SK-N-DZ (cell line): ENCODE measurements at regions not wholly inside any gene's neighbourhood (a gene's known extent, or its start where the extent isn't known, plus 50 kb on each side); places are given as distances from the start of the nearest gene placed in this dataset.

Experiments used
- DNase-seq: peaks from one replicate; pipeline ENCODE4 v3.0.0-alpha.2; 2015; ENCODE audit warnings: low spot score

DNA sequence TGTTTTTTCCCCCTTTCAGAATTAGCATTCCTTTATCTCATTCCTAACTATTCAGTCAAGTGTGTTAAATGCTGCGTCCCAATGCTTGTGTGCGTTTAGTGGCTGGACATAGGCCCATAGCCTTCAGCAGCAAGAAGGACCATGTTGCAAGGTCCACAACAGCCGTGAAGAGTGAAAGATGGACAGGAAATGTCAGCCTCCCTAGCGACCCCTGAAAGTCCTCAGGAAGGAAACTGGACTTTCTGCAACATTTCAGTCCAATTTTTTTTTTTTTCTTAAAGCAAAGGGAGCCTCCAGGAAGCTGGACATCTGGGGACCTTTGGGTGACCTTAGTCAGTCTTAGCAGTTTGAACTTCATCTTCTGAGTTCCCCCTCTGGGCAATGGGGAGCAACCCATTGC lies 550.7 kb upstream of the MGMT start:
- DNase-seq = no peak

DNA sequence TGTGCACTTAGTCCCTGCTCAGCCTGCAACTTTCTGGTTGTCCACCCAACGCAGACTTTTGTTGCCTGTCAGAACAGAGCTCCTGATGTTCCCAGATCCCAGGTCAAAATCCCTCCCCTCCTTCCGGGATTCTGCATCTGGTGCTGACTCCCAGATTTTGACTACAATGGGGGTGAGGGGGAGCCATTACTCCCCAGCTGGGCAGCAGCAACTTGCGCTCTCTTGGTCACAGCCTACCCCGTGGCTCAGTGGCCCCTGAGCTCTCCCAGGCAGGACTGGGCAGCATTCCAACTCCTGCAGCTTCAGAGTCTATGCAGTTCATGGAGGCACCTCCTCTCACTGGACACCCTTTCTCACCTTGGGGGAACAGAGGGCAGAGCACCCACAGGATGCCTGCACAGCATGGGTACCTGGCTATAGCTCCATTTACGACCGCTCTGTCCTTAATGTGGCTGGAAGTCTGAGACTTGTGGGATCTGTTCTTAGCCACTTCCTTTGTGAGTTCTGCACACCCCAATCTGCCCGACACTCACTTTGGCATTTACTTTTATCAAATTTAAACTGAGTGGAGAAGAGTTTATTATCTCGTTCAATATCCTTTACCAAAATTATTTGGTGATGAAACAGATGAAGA lies 545.5 kb upstream of the MGMT start:
- no peak for DNase-seq

DNA sequence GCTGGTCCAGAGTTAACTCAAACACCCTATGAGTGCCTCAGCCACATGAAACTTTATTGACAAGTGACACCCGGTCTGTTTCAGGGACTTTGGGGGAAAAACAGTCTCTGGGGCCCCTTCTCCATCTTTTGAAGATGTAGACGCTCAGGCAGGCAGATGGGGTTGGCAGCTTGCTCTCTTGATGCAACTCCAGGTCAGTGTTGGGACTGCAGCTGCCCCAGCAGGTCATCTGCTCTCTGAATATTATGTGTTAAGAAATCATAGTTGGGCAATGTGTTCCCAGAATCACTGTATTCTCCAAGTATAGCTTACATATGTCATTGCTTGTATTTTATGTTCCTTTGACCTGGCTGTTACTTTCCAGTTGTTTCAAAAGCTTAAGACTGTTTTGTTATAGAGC lies 544.9 kb upstream of the MGMT start:
- DNase-seq = no peak

DNA sequence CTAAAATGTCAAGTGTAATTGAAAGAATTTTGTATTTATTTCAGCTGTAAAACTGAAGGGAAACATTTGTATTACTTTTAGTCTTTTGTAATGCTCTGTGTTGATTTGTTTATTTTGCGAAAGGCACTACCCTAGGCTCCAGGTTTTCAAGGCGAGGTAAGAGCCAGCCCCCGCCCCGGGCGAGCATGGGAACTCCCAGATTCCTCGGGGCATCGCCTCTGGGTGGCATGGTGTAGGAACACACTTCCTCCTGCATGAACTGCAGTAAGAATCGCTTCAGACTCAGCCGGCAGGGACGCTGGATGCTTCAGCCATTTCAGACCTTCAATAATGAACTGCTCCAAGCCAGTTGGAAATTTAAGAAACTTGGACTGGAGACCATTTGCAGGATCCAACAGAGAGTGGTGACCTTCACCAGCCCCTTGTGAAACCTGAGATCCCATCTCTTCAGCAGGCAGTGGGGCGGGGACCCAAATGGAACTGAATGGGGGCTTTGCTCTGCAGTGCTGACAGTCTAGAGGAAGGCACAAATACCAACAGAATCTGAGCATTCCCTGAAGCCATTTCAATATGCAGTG lies 544.3 kb upstream of the MGMT start:
- no peak for DNase-seq

DNA sequence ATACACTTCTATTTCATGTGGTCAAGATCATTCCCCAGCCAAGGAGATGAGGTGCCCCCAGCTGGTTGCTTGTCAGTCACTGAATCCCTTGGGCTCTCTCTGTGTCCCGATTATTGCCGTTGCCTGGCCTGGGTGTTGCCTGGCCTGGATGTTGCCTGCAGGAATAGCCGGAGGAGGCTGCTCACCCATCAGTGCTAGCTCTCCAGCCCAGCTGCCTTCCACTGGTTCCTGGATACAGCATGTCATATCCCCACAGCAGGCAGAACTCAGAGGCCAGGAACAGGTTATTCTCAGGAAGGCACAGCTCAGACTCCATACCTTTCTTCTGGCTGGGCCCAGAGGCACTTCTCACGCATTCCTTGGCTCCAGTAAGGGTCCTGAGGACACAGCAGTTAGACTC lies 542.1 kb upstream of the MGMT start:
- no peak for DNase-seq

DNA sequence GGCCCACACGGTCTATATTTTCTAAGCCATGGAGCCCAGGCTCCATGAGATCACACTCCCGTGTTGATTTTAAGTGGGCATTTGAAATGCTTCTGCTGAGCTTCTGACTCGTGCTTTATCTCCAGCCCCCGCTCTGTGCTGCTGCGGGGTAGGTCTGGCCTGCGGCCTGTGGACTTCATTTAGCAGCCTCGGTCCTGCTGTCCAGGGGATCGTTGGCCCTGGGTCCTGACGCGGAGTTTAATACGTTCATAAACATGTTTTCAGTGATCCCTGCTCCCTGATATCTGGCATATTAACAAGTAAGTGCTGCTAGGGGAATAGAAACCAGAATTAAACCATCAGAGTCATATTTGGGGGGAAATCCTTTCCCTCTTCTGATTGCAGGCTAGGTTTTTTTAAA lies 540.3 kb upstream of the MGMT start:
- no peak for DNase-seq

DNA sequence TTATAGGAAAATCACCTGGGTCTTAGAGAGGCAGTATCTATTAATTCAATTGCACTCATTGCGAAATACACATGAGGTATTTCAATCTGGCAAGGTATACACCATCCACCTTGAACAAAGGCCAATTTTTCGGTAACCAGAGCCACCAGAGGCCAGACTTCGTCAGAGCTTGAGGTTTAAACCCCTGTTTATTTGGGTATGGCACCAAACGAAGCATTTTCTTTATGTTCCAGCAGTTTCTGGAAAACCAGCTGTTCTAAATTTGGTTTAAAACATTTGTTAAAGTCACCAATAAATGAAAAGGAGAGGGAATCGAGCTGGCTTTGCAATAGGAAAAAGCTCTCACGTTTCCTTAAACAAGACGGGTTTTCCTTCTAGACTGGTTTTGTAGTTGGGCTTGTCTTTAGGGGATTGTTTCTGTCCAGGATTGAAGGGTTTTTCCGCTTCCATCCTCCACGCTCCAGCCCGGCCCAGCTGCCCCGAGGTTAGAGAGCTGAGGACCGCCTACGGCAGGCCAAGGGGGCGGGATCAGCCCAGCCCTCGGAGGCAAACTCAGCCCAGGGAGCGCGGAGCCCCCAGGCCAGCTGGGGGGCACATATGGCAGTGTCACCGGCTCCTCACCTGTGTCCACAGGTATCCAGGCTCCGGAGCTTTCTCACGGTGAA lies 539.4 kb upstream of the MGMT start:
- DNase-seq = no peak

DNA sequence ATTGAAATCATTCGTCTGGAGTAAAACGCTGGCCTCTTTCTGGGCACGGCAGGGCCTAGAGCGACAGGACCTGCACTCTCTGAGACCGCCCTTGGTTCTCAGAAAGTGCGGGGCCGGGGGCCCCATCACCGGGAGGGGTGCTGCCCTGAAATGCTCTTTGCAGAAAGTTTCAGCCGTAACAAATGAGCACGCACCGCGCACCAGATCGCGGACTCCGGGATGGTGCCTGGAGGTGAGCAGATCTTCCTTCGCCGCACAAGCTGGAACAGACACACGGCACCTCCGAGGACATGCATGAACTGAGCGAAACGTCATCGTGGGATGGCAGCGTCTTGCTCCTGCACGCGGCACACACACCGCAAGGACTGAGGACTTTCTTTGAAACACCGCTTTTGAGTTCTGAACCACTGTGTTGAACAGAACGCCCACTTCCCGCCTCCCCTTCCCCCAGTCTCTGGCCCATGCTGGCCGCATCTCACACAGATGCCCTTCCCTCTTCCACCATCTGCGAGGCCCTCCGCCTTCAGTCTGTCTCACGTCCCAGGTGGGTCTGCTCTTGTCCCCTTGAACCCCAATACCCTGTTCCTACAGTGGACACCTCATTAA lies 538.7 kb upstream of the MGMT start:
- DNase-seq = no peak

DNA sequence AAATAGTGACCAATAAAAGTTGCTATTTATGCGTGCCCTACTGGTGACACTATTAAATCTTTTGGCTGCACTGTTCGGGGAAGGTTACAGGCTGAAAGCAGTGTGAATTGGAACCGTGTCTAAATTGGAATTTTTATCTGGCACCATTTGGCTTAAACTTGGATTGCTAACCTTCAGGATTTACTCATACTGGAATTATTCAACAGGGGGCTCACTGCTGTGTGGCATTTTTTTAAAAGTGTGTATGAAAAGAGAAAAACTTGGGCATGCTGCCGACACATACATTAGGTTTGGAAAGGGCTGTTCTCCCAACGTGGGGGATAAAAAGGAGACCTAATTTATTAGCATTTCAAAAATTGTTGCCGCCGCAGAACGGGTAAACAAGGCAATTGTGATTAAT lies 537.9 kb upstream of the MGMT start:
- no peak for DNase-seq

DNA sequence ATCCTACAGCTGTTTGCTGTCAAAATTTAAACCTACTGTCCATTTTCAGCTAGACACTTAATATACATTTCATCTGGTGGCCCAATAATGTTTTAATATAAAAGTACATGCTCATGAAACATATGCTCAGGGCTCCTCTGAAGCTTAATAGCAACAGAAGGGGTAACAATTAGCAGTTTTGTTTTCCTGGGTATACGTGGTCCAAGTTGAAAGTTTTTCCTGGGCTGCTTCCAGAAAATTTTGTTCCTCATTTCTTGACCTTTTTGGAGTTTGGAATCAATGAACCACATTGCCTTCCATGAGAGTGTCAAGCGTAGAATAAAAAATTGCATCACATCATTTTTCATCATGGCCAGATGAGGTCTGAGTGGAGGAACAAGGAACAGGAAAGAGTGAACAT lies 537.3 kb upstream of the MGMT start:
- no peak for DNase-seq

DNA sequence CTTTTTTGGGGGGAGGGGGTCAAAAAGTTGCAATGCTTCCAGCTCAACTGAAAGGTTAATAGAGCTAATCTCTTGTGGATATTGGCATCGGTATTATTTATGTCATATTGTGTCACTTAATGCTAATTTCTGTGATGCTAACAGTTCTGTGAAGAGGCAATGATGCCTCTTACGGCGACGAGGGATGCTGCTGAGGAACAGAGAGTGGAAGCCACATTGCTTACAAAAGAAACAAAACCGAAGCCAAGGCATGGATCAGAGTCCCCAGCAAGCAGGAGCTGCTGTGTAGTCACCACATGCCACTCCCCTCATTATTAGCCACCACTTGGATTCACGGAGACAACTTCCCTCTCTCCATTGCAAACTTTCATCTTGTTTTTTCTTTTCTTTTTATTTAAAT lies 536.5 kb upstream of the MGMT start:
- no peak for DNase-seq

DNA sequence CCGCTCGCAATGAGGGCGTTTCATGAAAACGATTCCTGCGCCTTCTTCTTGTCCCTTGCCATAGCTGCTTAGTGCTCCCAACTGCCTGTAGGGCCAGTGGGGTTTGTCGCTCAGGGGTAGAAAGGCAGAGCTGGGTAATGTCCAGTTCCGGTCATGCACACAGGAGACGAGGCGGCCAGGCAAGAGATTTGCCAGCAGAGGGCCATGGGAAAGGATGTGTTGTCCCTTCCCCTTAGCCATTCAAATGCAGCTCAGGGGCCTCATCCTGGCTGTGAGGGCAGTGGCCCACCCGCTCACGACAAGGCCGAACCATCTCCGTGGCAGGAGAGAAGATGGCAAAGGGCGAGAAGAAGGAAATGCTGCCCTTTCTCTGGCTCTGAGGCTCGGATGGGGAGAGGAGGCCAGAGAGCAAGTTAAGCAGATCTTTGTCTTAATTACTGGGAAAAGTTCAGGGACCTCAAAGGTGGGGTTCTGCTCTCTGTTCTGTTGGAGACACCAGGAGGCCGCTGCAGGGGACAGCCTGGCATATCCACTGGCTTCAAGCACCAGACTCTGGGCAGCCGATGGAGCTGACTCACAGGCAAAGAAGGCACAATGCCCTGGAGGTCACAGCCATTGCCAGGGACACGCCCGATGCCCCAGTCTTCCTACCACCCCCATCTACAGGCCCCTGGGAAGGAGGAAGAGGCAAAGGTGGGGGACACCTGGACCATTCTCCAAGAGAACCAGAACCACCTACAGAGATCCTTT lies 534.8 kb upstream of the MGMT start:
- DNase-seq = no peak

DNA sequence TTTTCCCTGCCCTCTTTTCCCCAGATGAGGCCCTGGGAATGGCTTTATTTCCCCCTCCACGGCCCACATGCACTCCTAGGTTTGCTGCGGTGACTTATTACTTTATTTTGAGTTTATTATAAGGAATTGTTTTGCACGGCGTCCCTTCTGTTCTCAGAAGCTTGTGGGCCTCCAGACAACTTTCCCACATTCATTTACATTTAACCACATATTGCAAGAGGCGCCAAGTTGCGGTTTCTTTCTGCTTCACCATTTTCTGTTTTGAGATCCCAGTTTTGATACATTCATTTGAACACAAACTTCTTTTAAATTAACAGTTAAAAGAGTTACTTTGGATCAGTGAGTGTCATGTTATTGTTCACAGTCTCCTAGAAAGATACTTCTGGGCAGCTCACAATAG lies 532.5 kb upstream of the MGMT start:
- DNase-seq = no peak

DNA sequence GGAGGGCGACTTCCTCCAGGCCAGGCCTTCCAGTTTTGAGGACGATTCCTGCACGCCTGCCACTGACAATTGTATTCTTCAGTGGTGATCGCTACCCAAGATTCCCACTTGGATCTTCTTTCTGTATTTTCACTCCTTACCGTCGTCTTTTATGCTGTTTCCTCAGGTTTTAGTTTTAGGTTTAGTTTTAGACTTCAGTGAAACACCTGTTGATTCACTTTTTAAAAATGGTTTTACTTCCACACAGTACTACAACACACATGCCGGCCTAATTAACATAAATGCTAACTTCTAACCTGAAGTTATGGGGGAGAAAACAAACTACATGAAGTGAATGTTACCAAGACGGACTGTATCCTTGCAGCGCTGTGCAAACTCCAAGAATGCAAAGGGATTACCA lies 530.6 kb upstream of the MGMT start:
- DNase-seq = no peak

DNA sequence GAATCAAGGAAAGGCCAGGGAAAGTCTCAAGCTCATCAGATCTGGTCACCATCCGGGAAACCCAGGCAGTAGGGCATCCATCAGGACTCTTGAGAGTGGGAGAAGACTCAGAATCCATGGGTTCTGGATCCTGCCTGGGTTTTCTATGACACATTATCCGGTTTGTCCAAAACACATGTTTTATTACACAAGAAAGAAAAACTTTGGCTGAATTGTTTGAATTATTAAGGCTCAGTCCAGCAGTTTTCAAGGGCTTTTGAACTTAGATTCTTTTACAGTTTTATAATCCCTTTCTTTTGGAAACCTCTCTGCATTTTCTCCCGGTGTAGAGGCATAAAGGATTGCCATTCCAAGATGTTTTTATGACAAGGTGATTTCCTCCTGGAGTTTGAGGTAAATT lies 528.5 kb upstream of the MGMT start:
- no peak for DNase-seq

DNA sequence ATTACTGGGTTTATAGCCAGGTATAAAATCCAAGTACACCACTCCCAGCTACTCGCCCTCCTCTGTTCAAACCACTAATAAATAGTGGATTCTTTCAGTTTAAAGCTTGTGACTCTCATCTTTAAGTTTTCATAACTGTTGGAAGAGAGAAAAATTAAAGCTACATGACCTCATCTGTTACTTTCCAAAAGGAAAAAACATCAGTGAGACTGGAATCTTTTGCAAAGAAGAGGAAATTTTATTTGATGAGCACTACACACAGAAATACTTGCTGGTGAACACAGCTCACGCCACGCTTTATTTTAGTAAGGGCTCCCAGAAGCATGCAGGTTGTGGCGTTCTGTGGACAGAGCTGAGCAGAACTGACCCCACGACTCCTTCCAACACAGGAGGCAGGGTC lies 527.0 kb upstream of the MGMT start:
- DNase-seq = no peak

DNA sequence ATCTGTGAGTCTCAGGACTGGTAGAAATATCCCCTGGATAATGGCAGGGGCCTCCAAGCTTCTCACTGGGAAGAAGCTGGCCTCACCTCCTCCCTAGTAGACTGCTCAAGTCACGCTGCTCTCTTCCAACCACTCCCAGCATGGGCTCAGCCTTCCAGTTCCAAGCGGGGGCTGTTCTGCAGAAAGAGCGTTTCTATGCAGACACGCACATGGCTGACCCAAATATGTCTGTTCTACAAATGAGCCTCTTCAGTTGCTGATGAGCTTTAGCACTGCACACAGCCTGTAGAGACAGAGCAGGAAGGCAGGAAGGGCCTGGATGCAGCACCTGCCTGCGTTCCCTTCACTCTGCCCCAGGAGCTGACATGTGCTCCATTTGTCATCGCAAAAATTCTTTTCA lies 523.9 kb upstream of the MGMT start:
- no peak for DNase-seq

DNA sequence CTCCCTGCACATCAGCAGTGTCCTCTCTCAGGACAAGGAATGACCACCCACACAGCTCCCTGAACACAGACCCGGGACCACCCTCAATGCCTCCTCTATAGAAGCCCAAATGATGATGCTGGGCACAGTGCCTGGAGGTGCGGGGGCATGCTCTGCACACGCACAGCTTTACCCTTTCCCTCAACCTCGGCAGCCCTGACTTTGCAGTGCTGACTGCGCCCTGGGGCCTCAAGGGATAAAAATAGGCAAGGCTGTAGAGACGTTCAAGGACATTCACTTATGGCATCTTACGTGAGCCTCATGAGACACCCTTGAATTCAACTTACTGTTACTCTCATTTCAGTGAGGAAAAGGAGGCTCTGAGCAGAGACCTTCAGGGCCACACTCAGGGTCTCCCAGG lies 521.6 kb upstream of the MGMT start:
- no peak for DNase-seq

DNA sequence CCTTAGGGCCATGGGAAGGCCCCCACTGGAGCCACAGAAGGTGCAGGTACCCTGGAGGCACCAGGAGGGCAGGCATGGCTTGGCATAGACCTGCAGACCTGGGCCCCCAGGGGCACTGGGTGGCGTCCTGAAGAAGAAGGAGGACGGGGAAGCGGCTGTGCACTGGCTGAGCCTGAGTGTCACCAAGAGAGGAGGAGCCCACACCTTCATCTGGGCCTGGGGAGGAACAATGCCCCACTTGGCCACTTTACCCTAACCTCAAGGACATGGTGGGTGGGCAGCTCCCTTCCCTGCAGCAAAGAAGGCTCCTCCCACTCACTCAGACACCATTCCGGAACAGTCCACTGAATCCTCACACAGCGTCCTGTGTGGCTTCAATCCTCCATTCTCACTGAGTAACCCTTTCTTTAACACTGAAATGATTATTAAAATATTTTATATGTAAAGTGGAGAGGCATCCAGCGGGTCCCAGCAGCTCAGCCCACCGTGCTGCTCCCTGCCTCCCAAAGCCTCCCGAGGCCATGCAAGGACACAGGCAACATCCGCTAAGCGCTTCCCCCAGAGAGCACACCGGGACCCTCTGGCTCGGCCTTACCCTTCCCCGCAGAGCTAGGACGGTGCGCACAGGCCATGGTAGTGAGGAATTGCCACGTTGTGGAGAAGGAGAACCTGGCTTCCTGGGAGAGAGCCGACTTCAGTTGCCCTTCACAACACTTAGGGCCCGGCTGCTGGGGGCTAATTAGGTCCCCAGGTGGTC lies 516.7 kb upstream of the MGMT start:
- no peak for DNase-seq

DNA sequence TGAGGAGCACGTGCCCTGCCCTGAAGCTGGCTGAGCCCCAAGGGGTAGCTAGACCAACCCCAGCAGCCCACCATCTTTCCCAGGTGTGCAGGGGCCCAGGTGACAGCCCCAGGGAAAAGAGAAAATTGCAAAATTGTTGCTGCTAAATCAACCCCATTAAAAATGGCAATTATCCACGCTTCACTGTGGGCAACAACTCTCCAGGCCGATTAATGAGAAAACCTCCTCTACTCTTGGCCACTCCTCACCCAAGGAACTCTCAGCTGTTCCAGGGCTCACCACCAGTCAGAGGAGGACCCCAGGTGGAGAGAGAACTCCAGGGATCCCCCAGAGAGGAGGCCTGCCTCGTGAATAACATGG lies 516.1 kb upstream of the MGMT start:
- no peak for DNase-seq

DNA sequence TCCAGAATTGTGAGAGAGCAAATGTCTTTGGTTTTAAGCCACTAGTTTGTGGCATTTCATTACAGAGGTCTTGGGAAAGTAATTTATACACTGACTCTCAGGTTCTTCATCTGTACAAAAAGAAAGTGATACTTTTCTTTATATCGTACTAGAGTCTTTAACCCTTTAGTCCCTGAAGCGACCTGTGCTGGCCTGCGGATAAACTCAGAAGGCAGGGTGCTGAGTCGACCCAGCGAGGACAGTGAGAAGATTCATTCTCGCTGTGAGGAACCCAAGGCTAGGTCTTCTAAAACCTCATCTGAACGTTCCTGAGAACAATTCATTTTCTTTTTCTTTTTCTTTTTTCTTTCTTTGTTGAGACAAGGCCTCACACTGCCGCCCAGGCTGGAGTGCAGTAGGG lies 514.2 kb upstream of the MGMT start:
- no peak for DNase-seq

DNA sequence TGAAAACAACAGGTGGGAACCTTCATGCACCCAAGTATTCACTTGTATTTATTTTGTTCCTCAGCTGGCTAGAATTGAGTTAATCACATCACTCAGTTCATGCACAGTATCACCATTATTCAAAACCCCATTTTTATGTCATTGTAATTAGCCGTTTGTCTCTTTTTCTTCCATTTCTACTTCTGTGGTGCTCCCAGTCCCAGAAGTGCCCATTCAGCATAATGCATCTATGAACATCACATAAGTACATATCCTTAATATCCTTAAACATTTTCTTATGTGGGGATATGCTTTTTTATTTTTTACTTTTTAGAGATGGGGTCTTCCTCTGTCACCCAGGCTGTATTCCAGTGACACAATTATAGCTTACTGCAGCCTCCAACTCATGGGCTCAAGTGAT lies 510.9 kb upstream of the MGMT start:
- DNase-seq = no peak
